Tibial nerve (tissue), 4 donors: ENCODE measurements at regions not wholly inside any gene's neighbourhood (a gene's known extent, or its start where the extent isn't known, plus 50 kb on each side); places are given as distances from the start of the nearest gene placed in this dataset.

Source experiments
- EP300 ChIP-seq, 2 donors: sonication (generic); formaldehyde crosslinking; IDR thresholded peaks; one replicate each; pipeline ENCODE4 v1.6.1; 2017; ENCODE audit warnings: antibody characterized with exemption in 2 of 2, mild to moderate bottlenecking in 1 of 2
- POLR2A ChIP-seq, 2 donors: fragments of 450-650 bp; IDR thresholded peaks; one replicate each; pipeline ENCODE4 v1.6.1; 2017; ENCODE audit warnings: antibody characterized with exemption in 2 of 2, mild to moderate bottlenecking in 2 of 2, moderate library complexity in 2 of 2
- TF ChIP-seq, protein P1 (sequence below), 5 experiments: fragments of 200-600 bp in 3 of 5; fragments of 450-650 bp in 2 of 5; sonication (generic) in 3 of 5; IDR thresholded peaks; one replicate each; pipeline ENCODE4 v1.5.1; 2016 to 2019; ENCODE audit warnings: antibody characterized with exemption in 5 of 5, mild to moderate bottlenecking in 3 of 5, moderate library complexity in 2 of 5

DNA sequence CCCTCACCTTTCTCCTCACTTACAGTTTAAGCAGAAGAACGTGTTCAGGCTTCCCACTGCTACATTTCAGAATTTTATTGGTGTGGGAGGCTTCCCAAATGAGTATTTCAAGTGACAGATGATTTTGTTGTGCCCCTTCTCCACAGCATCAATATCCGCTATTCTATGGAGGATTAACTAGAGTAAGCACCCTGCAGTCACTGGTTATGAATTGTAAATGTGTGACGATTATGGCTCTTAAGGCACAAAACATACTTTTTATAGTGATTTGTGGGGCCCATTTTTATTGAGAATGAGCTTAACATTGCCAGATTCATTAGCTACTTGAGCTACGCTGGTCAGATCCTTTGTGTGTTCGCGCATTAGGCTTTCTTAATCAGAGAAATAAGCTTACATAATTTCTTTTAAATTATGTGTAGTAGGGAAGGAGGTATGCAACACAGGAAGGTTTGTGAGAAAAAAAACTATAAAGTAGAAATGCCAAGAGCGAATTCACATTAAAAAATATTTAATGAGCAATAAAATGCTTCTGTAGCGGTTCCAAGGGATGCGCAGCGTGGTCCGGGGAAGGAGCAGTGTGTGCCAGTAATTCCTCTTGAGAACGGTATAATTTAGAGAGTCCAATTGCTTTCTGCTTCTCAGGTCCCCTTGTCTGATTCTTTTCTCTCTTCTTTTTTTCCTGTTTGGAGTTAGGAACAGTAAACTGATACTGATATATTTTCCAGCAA, 2380.4 kb downstream of the MAT2B start:
- TF ChIP-seq, protein P1, sequence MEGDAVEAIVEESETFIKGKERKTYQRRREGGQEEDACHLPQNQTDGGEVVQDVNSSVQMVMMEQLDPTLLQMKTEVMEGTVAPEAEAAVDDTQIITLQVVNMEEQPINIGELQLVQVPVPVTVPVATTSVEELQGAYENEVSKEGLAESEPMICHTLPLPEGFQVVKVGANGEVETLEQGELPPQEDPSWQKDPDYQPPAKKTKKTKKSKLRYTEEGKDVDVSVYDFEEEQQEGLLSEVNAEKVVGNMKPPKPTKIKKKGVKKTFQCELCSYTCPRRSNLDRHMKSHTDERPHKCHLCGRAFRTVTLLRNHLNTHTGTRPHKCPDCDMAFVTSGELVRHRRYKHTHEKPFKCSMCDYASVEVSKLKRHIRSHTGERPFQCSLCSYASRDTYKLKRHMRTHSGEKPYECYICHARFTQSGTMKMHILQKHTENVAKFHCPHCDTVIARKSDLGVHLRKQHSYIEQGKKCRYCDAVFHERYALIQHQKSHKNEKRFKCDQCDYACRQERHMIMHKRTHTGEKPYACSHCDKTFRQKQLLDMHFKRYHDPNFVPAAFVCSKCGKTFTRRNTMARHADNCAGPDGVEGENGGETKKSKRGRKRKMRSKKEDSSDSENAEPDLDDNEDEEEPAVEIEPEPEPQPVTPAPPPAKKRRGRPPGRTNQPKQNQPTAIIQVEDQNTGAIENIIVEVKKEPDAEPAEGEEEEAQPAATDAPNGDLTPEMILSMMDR (IDR thresholded peaks at IDR 0.05): no peak
- TF ChIP-seq POLR2A (IDR thresholded peaks at IDR 0.05) (no peak), EP300 (IDR thresholded peaks at IDR 0.05) (no peak)
